Endothelial cell of umbilical vein (primary cell): ENCODE measurements at regions not wholly inside any gene's neighbourhood (a gene's known extent, or its start where the extent isn't known, plus 50 kb on each side); places are given as distances from the start of the nearest gene placed in this dataset.

Experiments used
- BruUV-seq: library from RNA; stranded (reverse); fragments of 400-500 nt; replicated peaks from 2 replicates; lab custom pipeline; 2021; lab: Mats Ljungman, UMichigan
- CTCF ChIA-PET: fragments of 300-600, 350-600 bp; sonication (Branson Sonifier 250); formaldehyde crosslinking; loops from one replicate; lab custom pipeline; 2021; ENCODE audit warnings: antibody characterized with exemption, inconsistent platforms; lab: Charles Lee
- POLR2A ChIA-PET: fragments of 300-600, 350-600 bp; sonication (Branson Sonifier 250); formaldehyde crosslinking; loops from one replicate; lab custom pipeline; 2021; ENCODE audit warnings: antibody characterized with exemption, inconsistent platforms; lab: Charles Lee
- DNase-seq: peaks from one replicate; pipeline ENCODE4 v3.0.0-alpha.2; 2011; ENCODE audit warnings: low read depth, low spot score
- FAIRE-seq: peaks from 2 replicates; lab custom pipeline; 2011; peaks lifted over from hg19 to GRCh38; lab: Jason Lieb, UNC
- H2AFZ ChIP-seq: 2 replicates; pipeline ENCODE4 v1.6.0; 2012; ENCODE audit warnings: low read depth, low read length, control low read depth, inconsistent platforms
- H3K27ac ChIP-seq: 2 replicates; pipeline ENCODE4 v1.5.1; 2011; ENCODE audit warnings: low read depth, mild to moderate bottlenecking, control low read depth, low read length, moderate library complexity; ENCODE audit not compliant: insufficient read depth
- H3K27me3 ChIP-seq, 2 experiments: 2 replicates each; pipeline versions ENCODE4 v1.6.0 to v1.6.1; 2011; ENCODE audit warnings: low read length in 2 of 2, mixed read lengths in 1 of 2; ENCODE audit not compliant: control insufficient read depth in 2 of 2, insufficient read depth in 2 of 2
- H3K36me3 ChIP-seq, 2 experiments: 2 replicates in 1 of 2; 3 replicates in 1 of 2; pipeline ENCODE4 v1.5.1; 2011; ENCODE audit warnings: low read length in 2 of 2, mild to moderate bottlenecking in 1 of 2, moderate library complexity in 1 of 2; ENCODE audit not compliant: control insufficient read depth in 2 of 2, insufficient read depth in 2 of 2; ENCODE audit errors: extremely low read depth in 1 of 2
- H3K4me1 ChIP-seq: 3 replicates; pipeline ENCODE4 v1.5.1; 2011; ENCODE audit warnings: mild to moderate bottlenecking, low read length; ENCODE audit not compliant: control insufficient read depth, insufficient read depth; ENCODE audit errors: extremely low read depth
- H3K4me2 ChIP-seq: 2 replicates; pipeline ENCODE4 v1.6.1; 2011; ENCODE audit warnings: low read length, control low read depth, mixed read lengths; ENCODE audit not compliant: insufficient read depth
- H3K4me3 ChIP-seq, 3 experiments: fragments of 200-600 bp in 1 of 3; sonication (generic), shearing (Covaris generic) in 1 of 3; replicated peaks in 1 of 3; 2 replicates each; pipeline ENCODE4 v1.5.1; 2011 to 2016; ENCODE audit warnings: control low read depth in 3 of 3, low read length in 3 of 3, mild to moderate bottlenecking in 2 of 3, inconsistent platforms in 1 of 3, low read depth in 1 of 3, moderate library complexity in 1 of 3; ENCODE audit not compliant: insufficient read depth in 1 of 3
- H3K79me2 ChIP-seq: 2 replicates; pipeline ENCODE4 v1.6.0; 2012; ENCODE audit warnings: low read length, inconsistent platforms; ENCODE audit not compliant: control insufficient read depth, insufficient read depth
- H3K9ac ChIP-seq: replicated peaks from 2 replicates; pipeline ENCODE3; 2011; ENCODE audit warnings: low read length, control low read depth; ENCODE audit not compliant: insufficient read depth; ENCODE audit errors: extremely low read depth
- H3K9me1 ChIP-seq: replicated peaks from 3 replicates; pipeline ENCODE4 v1.6.0; 2011; ENCODE audit warnings: mild to moderate bottlenecking, low read length; ENCODE audit not compliant: control insufficient read depth, insufficient read depth; ENCODE audit errors: extremely low read depth
- H3K9me3 ChIP-seq: replicated peaks from 2 replicates; pipeline ENCODE4 v1.5.1; 2012; ENCODE audit warnings: low read length, inconsistent platforms; ENCODE audit not compliant: control insufficient read depth, insufficient read depth
- H4K20me1 ChIP-seq: replicated peaks from 2 replicates; pipeline ENCODE3; 2011; ENCODE audit warnings: mild to moderate bottlenecking, low read length; ENCODE audit not compliant: control insufficient read depth, insufficient read depth; ENCODE audit errors: extremely low read depth
- CTCF ChIP-seq, 2 donors: IDR thresholded peaks; 1 replicate in 1 of 2; 2 replicates in 1 of 2; pipeline ENCODE4 v1.5.1; 2011; ENCODE audit warnings: low read length in 2 of 2, mild to moderate bottlenecking in 2 of 2, moderate library complexity in 2 of 2, control low read depth in 1 of 2, inconsistent platforms in 1 of 2, low read depth in 1 of 2; ENCODE audit not compliant: insufficient read depth in 1 of 2; ENCODE audit errors: extremely low read depth in 1 of 2
- EZH2 ChIP-seq: IDR thresholded peaks from 2 replicates; pipeline ENCODE4 v1.6.1; 2012; ENCODE audit warnings: borderline replicate concordance, low read depth, mild to moderate bottlenecking, moderate library complexity, low read length, inconsistent platforms; ENCODE audit not compliant: severe bottlenecking
- FOS ChIP-seq: IDR thresholded peaks from 2 replicates; pipeline ENCODE4 v1.6.1; 2011; ENCODE audit warnings: mild to moderate bottlenecking, low read length, moderate library complexity, borderline replicate concordance; ENCODE audit not compliant: insufficient read depth
- GATA2 ChIP-seq: IDR thresholded peaks from 2 replicates; pipeline ENCODE4 v1.7.0; 2011; ENCODE audit warnings: low read depth, mild to moderate bottlenecking, moderate library complexity, mixed read lengths, low read length; ENCODE audit not compliant: insufficient read length, insufficient read depth
- JUN ChIP-seq: IDR thresholded peaks from 2 replicates; pipeline ENCODE4 v1.6.1; 2011; ENCODE audit warnings: borderline replicate concordance, low read depth; ENCODE audit not compliant: insufficient read length, insufficient read depth
- MAX ChIP-seq: IDR thresholded peaks from 2 replicates; pipeline ENCODE4 v1.6.1; 2011; ENCODE audit not compliant: insufficient read depth, insufficient read length
- MYC ChIP-seq: IDR thresholded peaks from one replicate; pipeline ENCODE4 v1.6.1; 2011; ENCODE audit warnings: mild to moderate bottlenecking, low read depth, low read length
- POLR2A ChIP-seq: IDR thresholded peaks from 2 replicates; pipeline ENCODE4 v1.6.1; 2012; ENCODE audit warnings: low read depth, mild to moderate bottlenecking, control low read depth, low read length
- POLR2AphosphoS5 ChIP-seq: IDR thresholded peaks from 2 replicates; pipeline ENCODE4 v1.6.1; 2012; ENCODE audit warnings: low read depth, mild to moderate bottlenecking, control low read depth, low read length, moderate library complexity; ENCODE audit not compliant: insufficient read depth
- dilution Hi-C: fragments of 300-500 bp; cut with MboI; formaldehyde crosslinking; loops from one replicate; pipeline ENCODE4 v1.15.0; 2019; ENCODE audit warnings: low sequenced_read_pairs; ENCODE audit not compliant: extremely low pct_ligation_motif_present
- intact Hi-C: fragments of 100-400 bp; cut with micrococcal nuclease; formaldehyde crosslinking; loops from one replicate; pipeline ENCODE4 v1.10.0; 2022

GRCh38 chr1:208335371-208336136, 91.4 kb upstream of the PLXNA2 start:
- dilution Hi-C loops (no loop called here), intact Hi-C loops (no loop called here)
- ChIA-PET POLR2A (no interaction called here), CTCF (no interaction called here)
- H3K4me2 ChIP-seq: no peak overlapping the region
- H3K27ac ChIP-seq: no peak overlapping the region
- H3K9me3 ChIP-seq: no peaks in the 10 kb centered on the region
- H2AFZ ChIP-seq: no peak overlapping the region
- DNase-seq (no peak), FAIRE-seq (no peak)
- no peaks in the 10 kb centered on the region for H3K4me1 ChIP-seq
- H3K9ac ChIP-seq: no peak overlapping the region
- no peaks in the 10 kb centered on the region for H4K20me1 ChIP-seq
- H3K9me1 ChIP-seq: no peaks in the 10 kb centered on the region
- no peaks in the 10 kb centered on the region for H3K36me3 ChIP-seq
- peaks cover 0 to 6% of the 10 kb centered on the region in 2 experiments for H3K27me3 ChIP-seq
- TF ChIP-seq MAX (no peak), POLR2A (no peak), EZH2 (no peak)
- BruUV-seq: no TSS peak
- H3K79me2 ChIP-seq: no peaks in the 10 kb centered on the region
- H3K4me3 ChIP-seq: no peak overlapping the region

GRCh38 chr1:208336137-208336518, 91.9 kb upstream of the PLXNA2 start:
- ChIA-PET POLR2A (no interaction called here), CTCF (no interaction called here)
- Histone ChIP-seq H3K9me1 (no peaks in the 10 kb centered on the region), H3K4me2 (no peak overlapping the region), H3K4me3 (no peak overlapping the region), H3K9me3 (no peaks in the 10 kb centered on the region), H3K36me3 (no peaks in the 10 kb centered on the region), H3K27me3 (peaks cover 0 to 6% of the 10 kb centered on the region in 2 experiments), H2AFZ (no peak overlapping the region), H3K4me1 (no peaks in the 10 kb centered on the region), H4K20me1 (no peaks in the 10 kb centered on the region), H3K9ac (no peak overlapping the region), H3K27ac (no peak overlapping the region), H3K79me2 (no peaks in the 10 kb centered on the region)
- DNase-seq (no peak), FAIRE-seq (no peak)
- dilution Hi-C loops (no loop called here), intact Hi-C loops (no loop called here)
- BruUV-seq: no TSS peak
- TF ChIP-seq POLR2AphosphoS5 (no peak), JUN (no peak), POLR2A (no peak), FOS (no peak), MYC (no peak), EZH2 (no peak), GATA2 (no peak), CTCF (IDR thresholded peaks at IDR 0.05; ENCODE audit: extremely low read depth in 1 of 2, insufficient read depth in 1 of 2, low read depth in 1 of 2, low read length in 2 of 2) (no peak), MAX (no peak)
